ENCODE measurements at regions not wholly inside any gene's neighbourhood (a gene's known extent, or its start where the extent isn't known, plus 50 kb on each side); places are given as distances from the start of the nearest gene placed in this dataset.

GRCh38 chr12:91717804-91718203 lies 427.8 kb downstream of the BTG1 start:
- TF ChIP-seq, protein P1, sequence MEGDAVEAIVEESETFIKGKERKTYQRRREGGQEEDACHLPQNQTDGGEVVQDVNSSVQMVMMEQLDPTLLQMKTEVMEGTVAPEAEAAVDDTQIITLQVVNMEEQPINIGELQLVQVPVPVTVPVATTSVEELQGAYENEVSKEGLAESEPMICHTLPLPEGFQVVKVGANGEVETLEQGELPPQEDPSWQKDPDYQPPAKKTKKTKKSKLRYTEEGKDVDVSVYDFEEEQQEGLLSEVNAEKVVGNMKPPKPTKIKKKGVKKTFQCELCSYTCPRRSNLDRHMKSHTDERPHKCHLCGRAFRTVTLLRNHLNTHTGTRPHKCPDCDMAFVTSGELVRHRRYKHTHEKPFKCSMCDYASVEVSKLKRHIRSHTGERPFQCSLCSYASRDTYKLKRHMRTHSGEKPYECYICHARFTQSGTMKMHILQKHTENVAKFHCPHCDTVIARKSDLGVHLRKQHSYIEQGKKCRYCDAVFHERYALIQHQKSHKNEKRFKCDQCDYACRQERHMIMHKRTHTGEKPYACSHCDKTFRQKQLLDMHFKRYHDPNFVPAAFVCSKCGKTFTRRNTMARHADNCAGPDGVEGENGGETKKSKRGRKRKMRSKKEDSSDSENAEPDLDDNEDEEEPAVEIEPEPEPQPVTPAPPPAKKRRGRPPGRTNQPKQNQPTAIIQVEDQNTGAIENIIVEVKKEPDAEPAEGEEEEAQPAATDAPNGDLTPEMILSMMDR (IDR thresholded peaks at IDR 0.05) = no peak

GRCh38 chr12:91706466-91706865 lies 439.2 kb downstream of the BTG1 start:
- TF ChIP-seq, protein P1 (IDR thresholded peaks at IDR 0.05) = no peak

DNA sequence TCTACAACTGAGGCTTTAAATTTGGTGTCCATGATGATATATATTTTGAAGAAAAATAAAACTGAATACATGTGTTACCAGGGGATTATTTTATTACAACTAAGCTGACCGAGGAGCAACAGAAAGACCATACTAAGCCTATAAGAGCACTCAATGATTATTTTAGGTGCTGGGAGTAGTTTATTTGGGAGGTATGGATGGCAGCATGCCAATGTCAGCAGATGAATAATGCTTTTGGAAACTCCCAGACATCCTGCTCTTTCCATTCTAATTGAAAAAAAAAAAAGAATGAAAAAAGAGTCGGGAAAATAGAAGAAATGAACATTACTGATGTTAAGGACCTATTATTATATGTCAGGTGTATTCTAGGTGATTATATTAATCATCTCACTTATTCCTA lies 441.2 kb downstream of the BTG1 start:
- TF ChIP-seq, protein P1 (IDR thresholded peaks at IDR 0.05) = no peak

DNA sequence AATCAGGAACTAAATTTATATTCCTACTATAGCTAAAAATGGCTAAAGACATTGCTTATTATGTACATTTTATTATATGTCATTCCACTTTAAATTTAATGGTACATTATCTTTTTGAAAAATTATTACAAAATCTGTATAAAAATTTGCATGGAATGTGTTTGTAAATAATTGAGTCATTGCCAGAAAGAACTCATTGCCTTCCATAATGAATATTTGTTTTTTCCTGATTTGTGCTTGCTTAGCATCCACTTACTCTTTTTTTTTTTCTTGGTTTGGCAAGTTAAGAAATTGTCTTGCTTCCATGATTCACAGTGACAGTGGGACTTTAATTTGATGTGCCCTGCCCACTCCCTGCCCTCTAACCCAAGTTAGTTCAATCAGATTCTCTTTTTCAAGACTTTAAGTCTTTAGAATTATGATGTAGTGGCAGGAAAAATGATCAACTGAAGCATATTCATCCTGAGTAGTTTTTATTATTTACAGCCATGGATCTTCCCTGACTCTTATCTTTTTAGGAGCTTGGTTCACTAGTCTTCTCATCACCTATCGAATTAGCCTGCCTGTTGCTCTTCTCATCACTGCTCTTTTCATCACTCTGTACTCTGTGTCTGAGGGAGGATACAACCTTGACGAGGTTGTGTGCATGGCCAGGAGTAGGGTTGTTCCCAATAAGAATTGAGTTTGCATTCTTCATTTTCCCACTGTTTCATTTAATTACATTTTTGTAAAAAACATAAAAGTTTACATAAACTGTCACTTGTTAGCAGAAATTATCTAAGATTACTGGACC lies 442.0 kb downstream of the BTG1 start:
- TF ChIP-seq, protein P1 (IDR thresholded peaks at IDR 0.05) = no peak

- TF ChIP-seq, protein P1 (IDR thresholded peaks at IDR 0.05) = no peak
Measured at GRCh38 chr12:91702843-91703425, 442.7 kb downstream of the BTG1 start.

GRCh38 chr12:91695964-91696363 lies 449.7 kb downstream of the BTG1 start:
- TF ChIP-seq, protein P1 (IDR thresholded peaks at IDR 0.05) = no peak

DNA sequence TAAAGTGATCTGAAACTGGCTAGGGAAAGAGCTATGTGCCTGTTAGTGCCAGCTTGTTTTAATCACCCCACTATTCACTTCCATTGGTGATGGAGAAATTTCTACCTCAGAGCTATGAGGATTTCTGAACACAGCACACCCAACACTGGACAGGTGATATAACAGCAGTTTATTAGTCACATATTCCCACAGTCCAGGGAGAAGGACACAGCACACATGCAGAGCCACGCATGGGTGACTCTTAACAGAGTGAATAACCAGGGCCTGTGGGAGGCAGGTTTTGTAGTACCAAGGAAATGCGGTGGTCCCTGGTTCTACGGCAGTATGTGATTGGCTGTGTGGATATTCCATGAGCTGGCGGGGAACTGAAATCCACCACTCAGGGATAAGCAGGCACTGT lies 455.1 kb downstream of the BTG1 start:
- TF ChIP-seq, protein P1 (IDR thresholded peaks at IDR 0.05) = no peak
